H9 (cell line): ENCODE measurements at regions not wholly inside any gene's neighbourhood (a gene's known extent, or its start where the extent isn't known, plus 50 kb on each side); places are given as distances from the start of the nearest gene placed in this dataset.

Experiments used
- DNase-seq: peaks from one replicate; pipeline ENCODE4 v3.0.0-alpha.2; 2017
- H2AFZ ChIP-seq: one replicate; pipeline ENCODE4 v1.6.1; 2013; ENCODE audit warnings: mild to moderate bottlenecking, low read length, control low read depth, moderate library complexity
- H2AK5ac ChIP-seq: 2 replicates; pipeline ENCODE4 v1.6.1; 2013; ENCODE audit warnings: low read length, control low read depth, mixed read lengths; ENCODE audit not compliant: insufficient read length
- H2BK120ac ChIP-seq: one replicate; pipeline ENCODE4 v1.6.1; 2013; ENCODE audit warnings: low read depth, mild to moderate bottlenecking, low read length, control low read depth, inconsistent platforms; ENCODE audit not compliant: poor library complexity, severe bottlenecking
- H2BK12ac ChIP-seq: 2 replicates; pipeline ENCODE4 v1.6.1; 2013; ENCODE audit warnings: low read length, control low read depth, mixed read lengths, low read depth; ENCODE audit not compliant: insufficient read length
- H2BK15ac ChIP-seq: 2 replicates; pipeline ENCODE4 v1.6.1; 2013; ENCODE audit warnings: low read depth, low read length, control low read depth
- H2BK20ac ChIP-seq: one replicate; pipeline ENCODE4 v1.6.1; 2013; ENCODE audit warnings: low read depth, mild to moderate bottlenecking, low read length, control low read depth, inconsistent platforms; ENCODE audit not compliant: poor library complexity, severe bottlenecking
- H2BK5ac ChIP-seq: 2 replicates; pipeline ENCODE4 v1.6.1; 2013; ENCODE audit warnings: low read length, control low read depth, mixed read lengths; ENCODE audit not compliant: insufficient read length
- H3K14ac ChIP-seq: 2 replicates; pipeline ENCODE4 v1.6.1; 2013; ENCODE audit warnings: low read length, control low read depth; ENCODE audit not compliant: insufficient read depth
- H3K18ac ChIP-seq: 2 replicates; pipeline ENCODE4 v1.6.1; 2013; ENCODE audit warnings: low read depth, mild to moderate bottlenecking, mixed read lengths, low read length, control low read depth; ENCODE audit not compliant: insufficient read length
- H3K23ac ChIP-seq: 2 replicates; pipeline ENCODE4 v1.6.1; 2013; ENCODE audit warnings: low read length, control low read depth, mixed read lengths, low read depth; ENCODE audit not compliant: insufficient read length
- H3K23me2 ChIP-seq: 2 replicates; pipeline ENCODE4 v1.6.1; 2013; ENCODE audit warnings: low read depth, mild to moderate bottlenecking, mixed read lengths, low read length, control low read depth; ENCODE audit not compliant: insufficient read length, poor library complexity, severe bottlenecking
- H3K27ac ChIP-seq: 2 replicates; pipeline ENCODE4 v1.5.1; 2013; ENCODE audit warnings: low read length, control low read depth, mixed read lengths, low read depth; ENCODE audit not compliant: insufficient read length
- H3K27me3 ChIP-seq: 2 replicates; pipeline ENCODE4 v1.6.1; 2013; ENCODE audit warnings: low read length, control low read depth, inconsistent platforms; ENCODE audit not compliant: insufficient read depth
- H3K4ac ChIP-seq: 2 replicates; pipeline ENCODE4 v1.6.1; 2013; ENCODE audit warnings: low read depth, mild to moderate bottlenecking, control low read depth, inconsistent platforms, low read length, moderate library complexity
- H3K4me1 ChIP-seq: 2 replicates; pipeline ENCODE4 v1.6.1; 2013; ENCODE audit warnings: low read length, control low read depth, inconsistent platforms; ENCODE audit not compliant: insufficient read depth
- H3K4me2 ChIP-seq: 2 replicates; pipeline ENCODE4 v1.6.1; 2013; ENCODE audit warnings: low read length, control low read depth, mixed read lengths; ENCODE audit not compliant: insufficient read length, insufficient read depth
- H3K56ac ChIP-seq: 2 replicates; pipeline ENCODE4 v1.6.1; 2013; ENCODE audit warnings: low read depth, mild to moderate bottlenecking, mixed read lengths, low read length, control low read depth; ENCODE audit not compliant: insufficient read length
- H3K79me1 ChIP-seq: 2 replicates; pipeline ENCODE4 v1.6.1; 2013; ENCODE audit warnings: low read depth, mild to moderate bottlenecking, moderate library complexity, low read length, control low read depth, inconsistent platforms; ENCODE audit not compliant: insufficient read depth, poor library complexity, severe bottlenecking
- H3K79me2 ChIP-seq: 2 replicates; pipeline ENCODE4 v1.6.1; 2013; ENCODE audit warnings: low read length, control low read depth, inconsistent platforms; ENCODE audit not compliant: insufficient read depth
- H3K9ac ChIP-seq: 2 replicates; pipeline ENCODE4 v1.6.1; 2013; ENCODE audit warnings: low read length, control low read depth, mixed read lengths; ENCODE audit not compliant: insufficient read length; ENCODE audit errors: extremely low read depth
- H3K9me3 ChIP-seq: one replicate; pipeline ENCODE4 v1.6.1; 2013; ENCODE audit warnings: low read depth, low read length, inconsistent platforms; ENCODE audit not compliant: control insufficient read depth
- H3T11ph ChIP-seq: one replicate; pipeline ENCODE4 v1.6.1; 2013; ENCODE audit warnings: mild to moderate bottlenecking, low read length, control low read depth, inconsistent platforms
- H4K20me1 ChIP-seq: one replicate; pipeline ENCODE4 v1.6.1; 2013; ENCODE audit not compliant: control insufficient read depth, insufficient read length, insufficient read depth
- H4K5ac ChIP-seq: 2 replicates; pipeline ENCODE4 v1.6.1; 2013; ENCODE audit warnings: low read depth, mild to moderate bottlenecking, mixed read lengths, low read length, control low read depth; ENCODE audit not compliant: insufficient read length
- H4K8ac ChIP-seq: replicated peaks from 2 replicates; pipeline ENCODE4 v1.6.1; 2013; ENCODE audit warnings: low read length, control low read depth, mixed read lengths, low read depth; ENCODE audit not compliant: insufficient read length
- H4K91ac ChIP-seq: 2 replicates; pipeline ENCODE4 v1.6.1; 2013; ENCODE audit warnings: low read depth, mild to moderate bottlenecking, moderate library complexity, mixed read lengths, low read length, control low read depth; ENCODE audit not compliant: insufficient read length
- H3K27ac Mint-ChIP-seq, 3 experiments: 2 replicates in 2 of 3; 3 replicates in 1 of 3; pipeline ENCODE4 v1.8.0; 2020 to 2021; ENCODE audit warnings: mixed read lengths in 3 of 3, mild to moderate bottlenecking in 1 of 3, moderate library complexity in 1 of 3
- H3K27me3 Mint-ChIP-seq: 2 replicates; pipeline ENCODE4 v1.8.0; 2021; ENCODE audit warnings: low read depth, mild to moderate bottlenecking, moderate library complexity, mixed read lengths
- H3K36me3 Mint-ChIP-seq, 3 experiments: 2 replicates in 2 of 3; 3 replicates in 1 of 3; pipeline ENCODE4 v1.8.0; 2020 to 2021; ENCODE audit warnings: low read depth in 3 of 3, mixed read lengths in 3 of 3; ENCODE audit not compliant: insufficient read depth in 1 of 3
- H3K4me1 Mint-ChIP-seq, 2 experiments: 2 replicates each; pipeline ENCODE4 v1.8.0; 2020; ENCODE audit warnings: mixed read lengths in 2 of 2
- H3K4me3 Mint-ChIP-seq, 2 experiments: 2 replicates in 1 of 2; 3 replicates in 1 of 2; pipeline ENCODE4 v1.8.0; 2020 to 2021; ENCODE audit warnings: mild to moderate bottlenecking in 2 of 2, mixed read lengths in 2 of 2, moderate library complexity in 1 of 2
- H3K9me3 Mint-ChIP-seq, 2 experiments: 2 replicates in 1 of 2; 3 replicates in 1 of 2; pipeline ENCODE4 v1.8.0; 2020; ENCODE audit warnings: mild to moderate bottlenecking in 2 of 2, mixed read lengths in 2 of 2, moderate library complexity in 1 of 2
- WGBS: extraction: QIAGEN DNeasy Blood & Tissue Kit; methylation state at CpG from one replicate; pipeline ENCODE4 v1.1.7; 2013; ENCODE audit warnings: missing lambda C conversion rate, low lambda C conversion rate, mixed read lengths; ENCODE audit not compliant: insufficient read length; ENCODE audit errors: extremely low coverage; 5-methylcytosine and 5-hydroxymethylcytosine counted together
- TF ChIP-seq, protein P1 (sequence below): fragments of 200-600 bp; sonication (generic); conservative IDR thresholded peaks from 3 replicates; pipeline ENCODE4 v1.8.0; 2021; ENCODE audit warnings: antibody characterized with exemption, mild to moderate bottlenecking

DNA sequence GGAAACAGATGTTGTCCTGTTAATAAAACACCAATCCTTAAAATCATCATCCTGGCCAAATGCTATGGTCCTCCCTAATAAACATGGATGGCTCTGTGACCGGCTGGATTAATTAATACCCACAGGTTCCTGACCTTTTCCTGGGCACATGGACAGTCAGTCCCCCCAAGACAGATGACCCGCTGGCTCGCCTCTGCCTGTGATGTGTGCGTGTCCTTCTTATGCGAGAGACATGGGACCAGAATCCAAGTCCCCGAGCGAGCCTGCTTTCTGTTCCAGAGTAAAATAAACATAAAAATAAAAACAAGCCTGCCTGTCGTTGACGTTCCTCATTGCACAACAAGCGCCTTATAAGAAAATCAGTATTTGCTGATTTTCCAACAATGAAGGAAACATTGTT is 378.3 kb upstream of the TSHZ3 start:
- no peak overlapping the region for H2BK15ac ChIP-seq
- no peak overlapping the region for H3K27ac Mint-ChIP-seq
- no peak for DNase-seq
- no CpG with 5 or more reads among the region's 10 CpGs for WGBS
- H3K18ac ChIP-seq = no peak overlapping the region
- no peak overlapping the region for H3K23ac ChIP-seq
- TF ChIP-seq, protein P1, sequence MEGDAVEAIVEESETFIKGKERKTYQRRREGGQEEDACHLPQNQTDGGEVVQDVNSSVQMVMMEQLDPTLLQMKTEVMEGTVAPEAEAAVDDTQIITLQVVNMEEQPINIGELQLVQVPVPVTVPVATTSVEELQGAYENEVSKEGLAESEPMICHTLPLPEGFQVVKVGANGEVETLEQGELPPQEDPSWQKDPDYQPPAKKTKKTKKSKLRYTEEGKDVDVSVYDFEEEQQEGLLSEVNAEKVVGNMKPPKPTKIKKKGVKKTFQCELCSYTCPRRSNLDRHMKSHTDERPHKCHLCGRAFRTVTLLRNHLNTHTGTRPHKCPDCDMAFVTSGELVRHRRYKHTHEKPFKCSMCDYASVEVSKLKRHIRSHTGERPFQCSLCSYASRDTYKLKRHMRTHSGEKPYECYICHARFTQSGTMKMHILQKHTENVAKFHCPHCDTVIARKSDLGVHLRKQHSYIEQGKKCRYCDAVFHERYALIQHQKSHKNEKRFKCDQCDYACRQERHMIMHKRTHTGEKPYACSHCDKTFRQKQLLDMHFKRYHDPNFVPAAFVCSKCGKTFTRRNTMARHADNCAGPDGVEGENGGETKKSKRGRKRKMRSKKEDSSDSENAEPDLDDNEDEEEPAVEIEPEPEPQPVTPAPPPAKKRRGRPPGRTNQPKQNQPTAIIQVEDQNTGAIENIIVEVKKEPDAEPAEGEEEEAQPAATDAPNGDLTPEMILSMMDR = no peak
- H2AFZ ChIP-seq = no peak overlapping the region
- H3T11ph ChIP-seq = no peak overlapping the region
- H3K79me2 ChIP-seq = no peaks in the 10 kb centered on the region
- peaks cover 1 to 5% of the 10 kb centered on the region in 2 experiments; a peak in 2 of 5 replicates for H3K9me3 Mint-ChIP-seq
- H3K56ac ChIP-seq = no peak overlapping the region
- no peak overlapping the region for H3K4ac ChIP-seq
- H3K4me2 ChIP-seq = no peak overlapping the region
- no peak overlapping the region for H3K27ac ChIP-seq
- peaks cover 8% of the 10 kb centered on the region in 2 experiments for H3K4me1 Mint-ChIP-seq
- H3K79me1 ChIP-seq = no peaks in the 10 kb centered on the region
- no peak overlapping the region for H2BK120ac ChIP-seq
- H3K4me1 ChIP-seq = no peaks in the 10 kb centered on the region; the same call in 1 of the 2 replicates
- H2BK20ac ChIP-seq = no peak overlapping the region
- no peak overlapping the region for H3K14ac ChIP-seq
- H4K91ac ChIP-seq = no peak overlapping the region
- H4K20me1 ChIP-seq = no peaks in the 10 kb centered on the region
- no peak overlapping the region for H3K4me3 Mint-ChIP-seq
- H2AK5ac ChIP-seq = no peak overlapping the region
- no peaks in the 10 kb centered on the region for H3K9me3 ChIP-seq
- no peak overlapping the region for H3K9ac ChIP-seq
- no peak overlapping the region for H2BK12ac ChIP-seq
- no peaks in the 10 kb centered on the region for H3K23me2 ChIP-seq
- H2BK5ac ChIP-seq = no peak overlapping the region
- no peak overlapping the region for H4K5ac ChIP-seq
- H3K36me3 Mint-ChIP-seq = no peaks in the 10 kb centered on the region
- no peaks in the 10 kb centered on the region for H3K27me3 Mint-ChIP-seq
- H3K27me3 ChIP-seq = no peaks in the 10 kb centered on the region
- H4K8ac ChIP-seq = no peak overlapping the region
